ENCODE measurements at regions not wholly inside any gene's neighbourhood (a gene's known extent, or its start where the extent isn't known, plus 50 kb on each side); places are given as distances from the start of the nearest gene placed in this dataset.

GRCh38 chr2:222082201-222082600 is 216.6 kb downstream of the PAX3 start:
- no peak for TF ChIP-seq CTCF (conservative IDR thresholded peaks at IDR 0.05; ENCODE audit: low read depth in 2 of 2)
- no peak for TF ChIP-seq EZH2 (IDR thresholded peaks at IDR 0.05; ENCODE audit: low read depth, unreplicated experiment)
- no peak for TF ChIP-seq REST (IDR thresholded peaks at IDR 0.05; ENCODE audit: unreplicated experiment)
- no peak for TF ChIP-seq ZNF331 (CRISPR knock-in tag; IDR thresholded peaks at IDR 0.05; ENCODE audit: low read depth)
